ENCODE measurements at regions not wholly inside any gene's neighbourhood (a gene's known extent, or its start where the extent isn't known, plus 50 kb on each side); places are given as distances from the start of the nearest gene placed in this dataset.

- TF ChIP-seq EP300 (IDR thresholded peaks at IDR 0.05; ENCODE audit: borderline replicate concordance in 1 of 2, low read depth in 1 of 2, low read length in 1 of 2), result no peak
- no peak for TF ChIP-seq RAD21 (IDR thresholded peaks at IDR 0.05; ENCODE audit: low read length)
- no peak for TF ChIP-seq TCF12 (IDR thresholded peaks at IDR 0.05)
- no peak for TF ChIP-seq CTCF (IDR thresholded peaks at IDR 0.05)
- TF ChIP-seq POLR2AphosphoS5 (IDR thresholded peaks at IDR 0.05; ENCODE audit: low read depth, low read length), result no peak
- no peak for TF ChIP-seq GATA2 (CRISPR knock-in tag; IDR thresholded peaks at IDR 0.05)
- TF ChIP-seq MAX (IDR thresholded peaks at IDR 0.05; ENCODE audit: low read depth), result no peak
- no peak for TF ChIP-seq YY1 (IDR thresholded peaks at IDR 0.05; ENCODE audit: low read depth)
Observed at GRCh38 chr15:69648775-69649735, 196.4 kb downstream of the RPLP1 start.

All from SK-N-SH (cell line).